ENCODE measurements at regions not wholly inside any gene's neighbourhood (a gene's known extent, or its start where the extent isn't known, plus 50 kb on each side); places are given as distances from the start of the nearest gene placed in this dataset.

- TF ChIP-seq, protein P1, sequence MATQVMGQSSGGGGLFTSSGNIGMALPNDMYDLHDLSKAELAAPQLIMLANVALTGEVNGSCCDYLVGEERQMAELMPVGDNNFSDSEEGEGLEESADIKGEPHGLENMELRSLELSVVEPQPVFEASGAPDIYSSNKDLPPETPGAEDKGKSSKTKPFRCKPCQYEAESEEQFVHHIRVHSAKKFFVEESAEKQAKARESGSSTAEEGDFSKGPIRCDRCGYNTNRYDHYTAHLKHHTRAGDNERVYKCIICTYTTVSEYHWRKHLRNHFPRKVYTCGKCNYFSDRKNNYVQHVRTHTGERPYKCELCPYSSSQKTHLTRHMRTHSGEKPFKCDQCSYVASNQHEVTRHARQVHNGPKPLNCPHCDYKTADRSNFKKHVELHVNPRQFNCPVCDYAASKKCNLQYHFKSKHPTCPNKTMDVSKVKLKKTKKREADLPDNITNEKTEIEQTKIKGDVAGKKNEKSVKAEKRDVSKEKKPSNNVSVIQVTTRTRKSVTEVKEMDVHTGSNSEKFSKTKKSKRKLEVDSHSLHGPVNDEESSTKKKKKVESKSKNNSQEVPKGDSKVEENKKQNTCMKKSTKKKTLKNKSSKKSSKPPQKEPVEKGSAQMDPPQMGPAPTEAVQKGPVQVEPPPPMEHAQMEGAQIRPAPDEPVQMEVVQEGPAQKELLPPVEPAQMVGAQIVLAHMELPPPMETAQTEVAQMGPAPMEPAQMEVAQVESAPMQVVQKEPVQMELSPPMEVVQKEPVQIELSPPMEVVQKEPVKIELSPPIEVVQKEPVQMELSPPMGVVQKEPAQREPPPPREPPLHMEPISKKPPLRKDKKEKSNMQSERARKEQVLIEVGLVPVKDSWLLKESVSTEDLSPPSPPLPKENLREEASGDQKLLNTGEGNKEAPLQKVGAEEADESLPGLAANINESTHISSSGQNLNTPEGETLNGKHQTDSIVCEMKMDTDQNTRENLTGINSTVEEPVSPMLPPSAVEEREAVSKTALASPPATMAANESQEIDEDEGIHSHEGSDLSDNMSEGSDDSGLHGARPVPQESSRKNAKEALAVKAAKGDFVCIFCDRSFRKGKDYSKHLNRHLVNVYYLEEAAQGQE (IDR thresholded peaks at IDR 0.05; ENCODE audit: low read depth): no peak
- TF ChIP-seq FOXM1 (IDR thresholded peaks at IDR 0.05; ENCODE audit: borderline replicate concordance, low read depth): no peak
- no peak for TF ChIP-seq CEBPB (IDR thresholded peaks at IDR 0.05)
- no peak for TF ChIP-seq NFIC (IDR thresholded peaks at IDR 0.05)
- no peak for TF ChIP-seq EP300 (IDR thresholded peaks at IDR 0.05; ENCODE audit: borderline replicate concordance)
- TF ChIP-seq CREB1 (IDR thresholded peaks at IDR 0.05; ENCODE audit: low read depth): no peak
- no peak for TF ChIP-seq MAX (IDR thresholded peaks at IDR 0.05)
- no peak for TF ChIP-seq YY1 (IDR thresholded peaks at IDR 0.05; ENCODE audit: low read depth)
- TF ChIP-seq TEAD4 (IDR thresholded peaks at IDR 0.05): no peak
- TF ChIP-seq RAD21 (IDR thresholded peaks at IDR 0.05; ENCODE audit: low read depth): no peak
- TF ChIP-seq EGR1 (IDR thresholded peaks at IDR 0.05): no peak
- TF ChIP-seq TAF1 (IDR thresholded peaks at IDR 0.05; ENCODE audit: low read depth): no peak
Observed at GRCh38 chr2:7206111-7206810, 289.0 kb downstream of the RNF144A start.
